ENCODE measurements at regions not wholly inside any gene's neighbourhood (a gene's known extent, or its start where the extent isn't known, plus 50 kb on each side); places are given as distances from the start of the nearest gene placed in this dataset.
"Not testable (repeated sequence)": the region's sequence is repeated elsewhere in the genome, so short reads cannot be mapped to it uniquely, and the experiment has no call there.

DNA sequence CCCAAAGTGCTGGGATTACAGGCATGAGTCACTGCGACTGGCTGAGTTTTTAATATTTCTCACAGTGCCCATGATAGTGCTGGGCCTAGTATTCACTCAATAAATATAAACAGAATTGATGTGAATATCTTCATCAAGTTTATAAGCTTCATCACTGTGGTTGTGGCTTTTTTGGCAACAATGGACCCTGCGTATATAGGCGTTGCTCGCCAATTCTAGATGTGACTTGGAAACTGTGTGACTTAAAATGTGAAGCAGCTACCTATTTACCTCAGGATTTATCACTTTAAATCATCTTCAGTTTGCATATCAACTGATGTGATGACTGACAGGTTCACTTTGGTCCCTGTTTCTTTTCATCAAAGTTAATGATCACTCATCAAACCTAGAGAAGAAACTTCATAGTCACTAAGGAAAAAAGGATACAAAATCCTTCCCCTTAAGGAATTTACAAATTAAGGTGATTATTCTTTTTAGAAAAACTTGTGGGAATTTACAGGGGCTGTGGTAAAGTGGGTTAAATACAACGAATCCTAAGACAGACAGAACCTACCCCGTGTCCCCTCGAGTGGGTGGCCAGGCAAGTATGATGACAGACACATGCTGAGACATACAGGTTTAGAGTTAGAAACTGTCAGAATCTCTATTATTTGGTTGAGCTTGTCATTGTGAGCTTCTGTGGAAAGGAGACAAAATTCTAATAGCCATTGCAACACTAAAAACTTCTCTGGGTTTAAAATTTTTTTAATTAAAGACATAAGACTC lies 101.3 kb downstream of the AKAP11 start:
- no peak for DNase-seq

DNA sequence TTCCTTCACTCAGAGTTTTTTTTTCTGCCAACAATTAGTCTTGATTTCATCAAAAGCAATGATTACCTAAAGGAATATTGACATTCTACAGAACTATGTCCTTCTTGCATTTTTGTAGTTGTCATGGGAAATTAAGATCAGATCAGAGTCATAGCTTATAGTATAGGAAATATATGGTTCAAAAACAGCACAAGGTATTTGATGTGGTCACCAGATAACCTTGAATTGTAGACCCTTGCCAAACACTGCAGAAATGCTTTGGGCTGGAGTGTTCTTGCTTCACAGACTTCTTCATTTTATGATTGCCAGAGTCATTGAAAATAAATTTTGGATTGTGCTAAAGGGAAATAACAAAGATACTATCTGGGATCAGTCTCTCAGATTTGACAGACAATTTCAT lies 103.7 kb downstream of the AKAP11 start:
- DNase-seq: no peak

DNA sequence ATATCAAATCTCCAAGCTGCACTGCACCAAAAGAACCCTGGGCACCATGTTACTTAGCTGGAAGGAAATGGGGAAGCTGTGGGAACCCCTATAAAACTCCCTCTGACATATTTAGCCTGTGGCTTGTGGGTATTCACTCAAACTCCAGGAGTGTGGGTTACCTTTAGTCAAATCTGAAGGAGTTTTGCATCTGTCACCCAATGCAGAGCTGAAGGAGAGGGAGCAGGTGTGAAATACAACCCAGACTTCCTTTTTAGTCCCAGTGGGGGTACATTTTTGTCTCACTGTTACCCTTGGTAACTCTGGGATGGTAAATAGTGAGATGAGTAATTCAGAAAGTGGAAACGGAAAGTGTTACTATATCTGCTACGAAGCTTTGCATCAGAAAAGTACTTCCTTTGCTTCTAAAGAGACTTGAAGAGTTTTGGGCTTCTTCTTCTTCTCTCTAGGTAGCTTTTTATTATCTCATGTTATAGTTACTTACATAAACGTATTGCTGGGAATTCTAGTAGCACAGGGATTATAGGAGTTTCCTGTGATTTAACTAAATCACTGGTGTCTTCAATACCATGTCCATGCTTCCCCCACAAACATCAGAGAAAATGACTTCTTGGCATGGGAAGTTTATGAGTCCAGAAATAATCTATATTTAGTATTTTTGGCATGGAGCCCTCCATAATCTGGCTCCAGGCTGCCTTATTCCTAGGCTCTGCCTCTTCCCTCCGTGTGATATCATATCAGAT lies 105.9 kb downstream of the AKAP11 start:
- peak; percentile 60 to 61 for DNase-seq

- no peak for DNase-seq
Observed at GRCh38 chr13:42378383-42378780, 106.4 kb downstream of the AKAP11 start.

- no peak for DNase-seq
Observed at GRCh38 chr13:42379241-42379640, 107.3 kb downstream of the AKAP11 start.

DNA sequence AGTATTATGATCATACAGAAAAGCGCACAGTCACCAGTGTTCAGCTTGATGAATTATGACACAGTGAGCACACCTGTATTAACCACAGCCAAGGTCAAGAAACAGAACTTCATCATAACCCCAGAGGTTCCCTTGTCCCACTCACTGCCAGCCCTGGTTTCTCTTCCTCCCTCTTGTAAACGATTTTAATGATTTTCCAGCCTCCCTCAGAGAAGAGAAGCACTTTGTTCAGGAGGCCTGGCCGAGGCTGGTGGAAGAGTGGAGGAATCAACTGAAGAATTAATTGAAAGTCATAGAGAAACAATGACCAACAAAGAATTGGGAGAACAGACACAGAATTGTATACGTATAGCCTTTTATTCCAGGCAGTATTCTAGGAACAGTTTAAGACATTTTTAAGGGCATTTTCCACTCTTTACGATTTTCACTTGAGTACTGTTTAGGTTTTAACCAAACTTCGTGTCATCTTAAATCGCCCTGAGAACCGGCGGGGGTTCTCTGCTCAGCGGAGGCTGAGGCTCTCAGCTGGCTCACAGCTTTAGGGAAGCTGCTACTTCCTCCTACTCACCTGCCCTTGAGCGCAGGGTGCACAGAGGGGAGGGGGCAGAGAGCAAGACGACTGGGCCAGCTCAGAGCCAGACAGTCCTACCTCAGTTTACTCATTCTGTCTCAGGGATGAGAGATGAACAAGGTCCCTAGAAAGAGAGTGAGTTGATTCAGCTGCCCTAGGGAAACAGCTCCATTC lies 108.6 kb downstream of the AKAP11 start:
- peak in 1 of 2 donors; percentile 53 for DNase-seq

DNA sequence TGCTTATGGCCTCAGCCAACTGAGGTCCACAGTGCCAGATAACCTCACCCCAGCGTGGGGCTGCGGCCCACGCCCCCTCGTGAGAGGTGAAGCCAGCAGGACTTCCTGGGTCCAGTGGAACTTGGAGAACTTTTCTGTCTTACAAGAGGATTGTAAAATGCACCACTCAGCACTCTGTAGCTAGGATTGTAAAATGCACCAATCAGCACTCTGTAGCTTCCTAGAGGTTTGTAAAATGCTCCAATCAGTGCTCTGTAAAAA lies 109.1 kb downstream of the AKAP11 start:
- no peak for DNase-seq

- not testable (repeated sequence) for DNase-seq
Observed at GRCh38 chr13:42381426-42381825, 109.5 kb downstream of the AKAP11 start.

GRCh38 chr13:42383025-42383424 lies 111.1 kb downstream of the AKAP11 start:
- no peak for DNase-seq

DNA sequence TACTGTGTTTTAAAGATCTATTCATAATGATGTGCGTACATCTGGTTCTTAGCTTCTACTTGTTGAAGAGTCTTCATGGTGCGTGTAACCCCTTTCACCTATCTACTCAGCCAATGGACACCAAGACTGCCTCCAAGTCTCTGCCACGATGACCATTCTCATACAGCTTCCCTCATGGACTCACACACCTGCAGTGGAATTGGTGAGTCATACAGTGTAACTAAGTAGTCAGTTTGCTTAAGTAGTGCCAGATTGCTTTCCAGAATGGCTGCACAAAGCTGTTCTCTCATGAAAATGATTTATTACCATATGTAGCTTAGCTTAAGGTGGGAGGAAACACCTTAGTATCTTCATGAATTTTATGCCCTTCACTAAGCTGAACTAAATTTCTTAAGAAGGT lies 112.3 kb downstream of the AKAP11 start:
- DNase-seq: no peak

DNA sequence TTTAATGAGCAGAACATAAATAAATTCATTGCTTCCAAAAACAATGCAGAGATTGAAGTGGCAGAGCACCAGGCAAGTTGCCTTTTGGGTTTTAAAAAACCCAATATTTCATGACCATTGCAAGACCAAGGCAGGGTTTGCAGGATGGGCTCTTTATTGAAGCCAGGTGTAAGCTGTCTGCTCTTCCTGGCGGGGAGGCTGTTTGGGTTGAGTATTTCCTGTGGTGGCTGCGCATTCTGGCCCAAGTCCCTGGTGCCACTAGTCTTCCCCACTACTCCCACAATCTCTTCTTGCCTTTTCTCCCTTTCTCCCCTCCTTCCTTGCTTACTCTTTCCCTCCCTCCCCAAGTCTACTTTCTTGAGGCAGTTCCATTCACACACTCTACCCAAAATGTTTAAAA lies 116.4 kb downstream of the AKAP11 start:
- DNase-seq: no peak

DNA sequence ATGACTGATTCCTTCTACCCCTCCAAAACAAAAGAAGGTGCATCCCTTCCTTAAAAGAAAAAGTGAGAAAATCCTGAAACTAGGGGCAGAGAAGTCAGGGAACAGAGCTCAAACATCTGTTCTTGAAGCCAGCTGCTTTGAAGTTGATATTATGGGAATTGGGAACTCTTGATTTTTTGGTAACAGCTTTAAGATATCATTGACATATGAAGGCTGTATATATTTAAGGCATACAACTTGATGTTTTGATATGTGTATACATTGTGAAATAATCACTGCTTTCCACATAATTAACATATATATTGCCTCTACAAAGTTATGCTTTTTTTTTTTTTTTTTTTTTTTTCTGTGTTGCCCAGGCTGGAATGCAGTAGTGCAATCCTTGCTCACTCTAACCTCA lies 117.1 kb downstream of the AKAP11 start:
- no peak for DNase-seq

DNA sequence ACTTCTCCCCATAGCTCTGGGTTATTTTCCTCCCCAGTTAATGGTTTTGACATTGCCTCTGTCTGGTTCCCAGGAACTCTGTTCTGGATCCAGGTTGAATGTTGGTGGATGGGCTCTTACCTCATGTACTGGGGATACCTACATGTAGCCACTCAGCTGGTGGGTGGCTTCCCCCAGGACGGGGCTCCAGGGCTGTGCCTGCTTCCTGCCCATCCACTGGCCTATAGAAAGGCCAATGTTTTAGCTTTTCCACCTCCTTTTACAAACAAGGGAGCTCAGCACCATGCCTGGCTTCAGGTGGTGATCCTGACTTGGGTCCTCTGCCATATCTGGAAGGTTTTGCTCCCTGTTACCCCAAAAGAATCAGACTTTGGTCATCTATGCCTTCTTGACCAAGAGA lies 120.2 kb downstream of the AKAP11 start:
- DNase-seq: no peak

GRCh38 chr13:42392716-42393572 lies 121.0 kb downstream of the AKAP11 start:
- DNase-seq: peak in 1 of 2 donors; percentile 48

- DNase-seq: no peak
Observed at GRCh38 chr13:42393573-42394360, 121.8 kb downstream of the AKAP11 start.

GRCh38 chr13:42394361-42394708 lies 122.4 kb downstream of the AKAP11 start:
- DNase-seq: no peak

DNA sequence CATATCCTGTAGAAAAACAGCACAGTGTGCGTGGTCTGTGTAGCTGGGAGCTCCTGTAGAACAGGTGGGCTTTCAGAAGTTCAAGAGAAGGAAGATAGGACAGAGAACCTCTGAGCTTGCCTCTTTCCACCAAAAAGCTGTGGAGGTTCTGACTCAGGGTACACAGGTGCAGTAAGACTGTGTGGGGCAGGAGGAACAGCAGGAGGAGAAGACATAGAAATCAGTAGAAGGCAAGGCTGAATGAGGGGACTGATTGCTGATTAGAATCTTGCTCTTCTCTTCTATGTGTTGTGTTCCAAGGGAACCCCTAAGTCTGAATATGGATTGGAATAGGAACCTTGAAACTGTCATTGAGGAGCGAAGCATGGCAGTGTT lies 122.7 kb downstream of the AKAP11 start:
- peak in 1 of 2 donors; percentile 22 for DNase-seq

- DNase-seq: no peak
Observed at GRCh38 chr13:42395086-42395821, 123.3 kb downstream of the AKAP11 start.

DNA sequence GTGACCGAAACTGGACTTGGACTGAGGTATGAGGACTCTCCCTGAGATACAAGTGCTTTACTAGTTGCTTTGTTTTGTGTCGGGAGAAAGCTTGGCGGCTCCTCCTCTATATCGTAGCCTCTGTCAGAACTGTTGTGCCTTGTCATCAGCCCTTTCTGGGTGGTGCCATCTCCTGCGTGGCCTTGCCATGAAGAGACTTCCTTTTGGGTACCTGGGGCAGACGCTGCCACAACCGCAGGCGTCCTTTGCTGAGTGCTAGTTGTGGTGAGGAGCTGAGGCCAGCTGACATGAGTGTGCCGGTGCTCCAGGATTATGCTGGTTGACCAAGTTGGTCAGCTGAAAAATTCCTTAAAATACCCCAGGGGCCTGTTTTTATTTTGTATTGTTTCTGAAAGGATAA lies 124.5 kb downstream of the AKAP11 start:
- DNase-seq: peak; percentile 45 to 59

DNA sequence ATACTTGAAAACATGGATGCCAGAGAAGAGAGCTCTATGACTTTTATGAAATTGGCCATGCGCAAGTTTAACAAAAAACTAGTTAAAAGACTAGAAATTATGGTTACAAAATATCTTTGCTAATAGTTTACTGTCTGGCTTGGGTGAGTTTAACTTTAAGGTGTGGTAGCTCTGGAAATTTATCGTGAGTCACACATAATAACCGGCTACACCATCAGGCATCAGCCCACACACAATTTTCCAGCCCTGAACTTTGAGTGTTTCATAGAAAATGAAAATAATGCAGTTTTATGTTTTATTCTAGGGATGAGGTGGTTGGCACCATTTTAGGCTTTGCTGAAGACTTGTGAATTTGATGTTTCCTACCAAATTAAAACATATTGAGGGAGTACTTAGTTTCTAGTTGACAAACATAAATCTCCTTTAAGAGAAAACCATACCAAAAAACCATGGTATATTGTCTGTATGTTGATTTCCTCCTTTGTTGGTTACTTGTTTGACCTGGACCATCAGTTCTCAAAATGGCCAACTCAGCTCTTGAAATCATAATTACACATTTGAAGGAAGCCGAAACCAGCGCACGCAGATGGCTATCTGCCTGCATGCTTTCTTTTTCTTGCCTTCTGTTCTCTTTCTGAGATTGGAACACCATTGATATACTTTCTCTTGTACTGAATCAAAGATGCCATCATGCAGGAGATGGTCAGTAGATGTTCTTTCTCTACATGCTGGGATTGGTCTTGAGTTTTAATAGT lies 125.1 kb downstream of the AKAP11 start:
- no peak for DNase-seq

- no peak for DNase-seq
Observed at GRCh38 chr13:42398533-42398932, 126.6 kb downstream of the AKAP11 start.
